H54 (cell line): ENCODE measurements at regions not wholly inside any gene's neighbourhood (a gene's known extent, or its start where the extent isn't known, plus 50 kb on each side); places are given as distances from the start of the nearest gene placed in this dataset.
"Not testable (repeated sequence)": the region's sequence is repeated elsewhere in the genome, so short reads cannot be mapped to it uniquely, and the experiment has no call there.

Experiments used
- DNase-seq: peaks from one replicate; pipeline ENCODE4 v3.0.0; 2011; ENCODE audit warnings: low spot score, mixed read lengths; ENCODE audit not compliant: insufficient read length
- FAIRE-seq: peaks from 3 replicates; lab custom pipeline; 2011; peaks lifted over from hg19 to GRCh38; lab: Jason Lieb, UNC
- POLR2A ChIP-seq: IDR thresholded peaks from 2 replicates; pipeline ENCODE4 v1.6.1; 2011; ENCODE audit warnings: low read depth, mild to moderate bottlenecking, low read length

GRCh38 chr2:2904721-2905350 lies 472.8 kb downstream of the EIPR1 start:
- DNase-seq, result no peak
- TF ChIP-seq POLR2A, result no peak
- FAIRE-seq, result no peak

- DNase-seq (no peak), FAIRE-seq (no peak)
- TF ChIP-seq POLR2A, result no peak
These were observed 474.9 kb downstream of the EIPR1 start for GRCh38 chr2:2902547-2903281.

- FAIRE-seq (no peak), DNase-seq (no peak)
- no peak for TF ChIP-seq POLR2A
These were observed 476.0 kb downstream of the EIPR1 start for GRCh38 chr2:2901384-2902345.

GRCh38 chr2:2899826-2900225 lies 477.8 kb downstream of the EIPR1 start:
- DNase-seq (no peak), FAIRE-seq (no peak)
- TF ChIP-seq POLR2A, result no peak

GRCh38 chr2:2898744-2899143 lies 478.9 kb downstream of the EIPR1 start:
- TF ChIP-seq POLR2A, result no peak
- FAIRE-seq, result no peak

GRCh38 chr2:2896643-2897042 lies 481.0 kb downstream of the EIPR1 start:
- FAIRE-seq, result no peak
- TF ChIP-seq POLR2A, result no peak
- no peak for DNase-seq

More at GRCh38 chr2:2898744-2899143, 478.9 kb downstream of the EIPR1 start:
- DNase-seq, result no peak

GRCh38 chr2:2896011-2896410 lies 481.6 kb downstream of the EIPR1 start:
- DNase-seq (no peak), FAIRE-seq (no peak)
- TF ChIP-seq POLR2A, result no peak

GRCh38 chr2:2894011-2894410 lies 483.6 kb downstream of the EIPR1 start:
- FAIRE-seq, DNase-seq: not testable (repeated sequence)

GRCh38 chr2:2892892-2893291 lies 484.7 kb downstream of the EIPR1 start:
- no peak for TF ChIP-seq POLR2A
- DNase-seq (no peak), FAIRE-seq (no peak)

GRCh38 chr2:2892378-2892777 lies 485.2 kb downstream of the EIPR1 start:
- no peak for TF ChIP-seq POLR2A
- no peak for FAIRE-seq
- DNase-seq, result no peak

- DNase-seq, result no peak
- no peak for FAIRE-seq
- TF ChIP-seq POLR2A, result no peak
These were observed 486.7 kb downstream of the EIPR1 start for GRCh38 chr2:2890901-2891300.

- TF ChIP-seq POLR2A, result no peak
- DNase-seq, result no peak
- FAIRE-seq, result no peak
These were observed 487.4 kb downstream of the EIPR1 start for GRCh38 chr2:2890246-2890645.

GRCh38 chr2:2889646-2890045 lies 488.0 kb downstream of the EIPR1 start:
- DNase-seq (no peak), FAIRE-seq (no peak)
- no peak for TF ChIP-seq POLR2A

- FAIRE-seq (no peak), DNase-seq (no peak)
- no peak for TF ChIP-seq POLR2A
These were observed 488.5 kb downstream of the EIPR1 start for GRCh38 chr2:2889141-2889540.
